HG03196 (cell line): ENCODE measurements at regions not wholly inside any gene's neighbourhood (a gene's known extent, or its start where the extent isn't known, plus 50 kb on each side); places are given as distances from the start of the nearest gene placed in this dataset.

ENCODE experiments used
- ATAC-seq: cut with Tn5 transposase; IDR thresholded peaks from one replicate; pipeline ENCODE4 v1.9.1; 2021; ENCODE audit not compliant: unreplicated experiment

- no peak for ATAC-seq
These were observed 373.9 kb downstream of the CHSY3 start for GRCh38 chr5:130278136-130278535.

GRCh38 chr5:130277522-130277921 is 373.3 kb downstream of the CHSY3 start:
- no peak for ATAC-seq

- ATAC-seq, result no peak
These were observed 372.7 kb downstream of the CHSY3 start for GRCh38 chr5:130277002-130277401.

GRCh38 chr5:130272837-130273236 is 368.6 kb downstream of the CHSY3 start:
- ATAC-seq, result no peak

- no peak for ATAC-seq
These were observed 366.5 kb downstream of the CHSY3 start for GRCh38 chr5:130270786-130271185.

- no peak for ATAC-seq
These were observed 364.2 kb downstream of the CHSY3 start for GRCh38 chr5:130268489-130268888.

- no peak for ATAC-seq
These were observed 363.7 kb downstream of the CHSY3 start for GRCh38 chr5:130267926-130268325.

GRCh38 chr5:130260481-130260880 is 356.2 kb downstream of the CHSY3 start:
- ATAC-seq, result no peak

GRCh38 chr5:130251931-130252330 is 347.7 kb downstream of the CHSY3 start:
- ATAC-seq, result no peak

GRCh38 chr5:130243641-130244040 is 339.4 kb downstream of the CHSY3 start:
- no peak for ATAC-seq

GRCh38 chr5:130237721-130238120 is 333.5 kb downstream of the CHSY3 start:
- no peak for ATAC-seq
